Stomach (tissue), 8 donors: ENCODE measurements at regions not wholly inside any gene's neighbourhood (a gene's known extent, or its start where the extent isn't known, plus 50 kb on each side); places are given as distances from the start of the nearest gene placed in this dataset.

Experiments
- DNase-seq, 2 donors: peaks; one replicate each; pipeline versions ENCODE4 v3.0.0 to v3.0.0-alpha.2; 2013 to 2019
- H3K27ac ChIP-seq, 5 donors: fragments of 200-600 bp in 4 of 5; sonication (generic) in 4 of 5; one replicate each; pipeline ENCODE4 v1.5.1; 2013 to 2019; ENCODE audit warnings: mild to moderate bottlenecking in 1 of 5, moderate library complexity in 1 of 5
- H3K27me3 ChIP-seq, 3 donors: fragments of 200-600 bp; sonication (generic); one replicate each; pipeline ENCODE4 v1.5.1; 2017 to 2019; ENCODE audit warnings: mixed run types in 1 of 3
- H3K36me3 ChIP-seq, 4 donors: fragments of 200-600 bp; sonication (generic); 1 replicate in 3 of 4; 2 replicates in 1 of 4; pipeline ENCODE4 v1.5.1; 2016 to 2019
- H3K4me1 ChIP-seq, 4 donors: fragments of 200-600 bp; sonication (generic); one replicate each; pipeline ENCODE4 v1.5.1; 2016 to 2019
- H3K4me3 ChIP-seq, 4 donors: fragments of 200-600 bp; sonication (generic) in 3 of 4; one replicate each; pipeline ENCODE4 v1.5.1; 2016 to 2019; ENCODE audit warnings: mild to moderate bottlenecking in 1 of 4
- H3K9me3 ChIP-seq, 4 donors: fragments of 200-600 bp; sonication (generic); one replicate each; pipeline ENCODE4 v1.5.1; 2016 to 2019
- EP300 ChIP-seq: sonication (generic); formaldehyde crosslinking; IDR thresholded peaks from one replicate; pipeline ENCODE4 v1.6.1; 2017; ENCODE audit warnings: antibody characterized with exemption
- POLR2A ChIP-seq, 4 donors: fragments of 450-650 bp; IDR thresholded peaks; one replicate each; pipeline ENCODE4 v1.6.1; 2016; ENCODE audit warnings: antibody characterized with exemption in 4 of 4, control low read depth in 2 of 4, mild to moderate bottlenecking in 1 of 4, moderate library complexity in 1 of 4
- POLR2AphosphoS5 ChIP-seq, 3 donors: sonication (generic); formaldehyde crosslinking; IDR thresholded peaks; one replicate each; pipeline ENCODE4 v1.6.1; 2016; ENCODE audit warnings: antibody characterized with exemption in 3 of 3
- WGBS, 5 donors: extraction: QIAGEN DNeasy Blood & Tissue Kit in 3 of 5; methylation state at CpG; one replicate each; pipeline versions ENCODE4 v1.1.5 to v1.1.7; 2013 to 2018; 5-methylcytosine and 5-hydroxymethylcytosine counted together
- intact Hi-C: fragments of 100-400 bp; cut with DNase I; formaldehyde crosslinking; loops from one replicate; pipeline ENCODE4 v1.15.1; 2023; ENCODE audit warnings: low total_unique reads
- TF ChIP-seq, protein P1 (sequence below), 7 experiments: fragments of 450-650 bp in 4 of 7; fragments of 200-600 bp in 3 of 7; sonication (generic) in 3 of 7; IDR thresholded peaks; one replicate each; pipeline ENCODE4 v1.5.1; 2016 to 2019; ENCODE audit warnings: antibody characterized with exemption in 7 of 7, control low read depth in 2 of 7, mild to moderate bottlenecking in 1 of 7
- donor health status: healthy with polysubstance abuse.
- donor health status: Bipolar disorder and iron deficiency.
- donor health status: healthy.

DNA sequence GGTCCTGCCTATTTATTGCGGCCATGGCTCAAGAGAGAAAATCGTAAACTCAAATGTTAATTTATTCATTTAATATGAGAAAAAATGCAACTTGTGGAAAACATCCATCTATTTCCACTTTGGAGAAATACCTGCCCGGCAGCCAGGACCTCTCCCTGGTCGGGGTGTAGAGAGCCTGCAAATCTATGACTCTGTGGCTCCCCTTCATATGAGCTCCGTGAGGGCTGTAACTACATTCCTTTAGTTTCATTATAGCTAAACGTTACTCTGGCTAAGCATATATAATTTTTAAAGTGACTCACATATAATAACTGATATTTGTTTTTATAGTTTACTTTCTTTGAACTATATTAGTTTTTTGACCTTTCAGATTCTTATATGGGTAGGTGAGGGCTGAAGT lies 857.8 kb upstream of the FAT3 start:
- no peaks in the 10 kb centered on the region for H3K27me3 ChIP-seq
- intact Hi-C loops: no loop called here
- H3K4me3 ChIP-seq: no peak overlapping the region
- 63 to 79% (median 70%) methylated on average over 6 of the region's 6 CpGs for WGBS, 5 donors
- H3K36me3 ChIP-seq: no peaks in the 10 kb centered on the region
- TF ChIP-seq, protein P1, sequence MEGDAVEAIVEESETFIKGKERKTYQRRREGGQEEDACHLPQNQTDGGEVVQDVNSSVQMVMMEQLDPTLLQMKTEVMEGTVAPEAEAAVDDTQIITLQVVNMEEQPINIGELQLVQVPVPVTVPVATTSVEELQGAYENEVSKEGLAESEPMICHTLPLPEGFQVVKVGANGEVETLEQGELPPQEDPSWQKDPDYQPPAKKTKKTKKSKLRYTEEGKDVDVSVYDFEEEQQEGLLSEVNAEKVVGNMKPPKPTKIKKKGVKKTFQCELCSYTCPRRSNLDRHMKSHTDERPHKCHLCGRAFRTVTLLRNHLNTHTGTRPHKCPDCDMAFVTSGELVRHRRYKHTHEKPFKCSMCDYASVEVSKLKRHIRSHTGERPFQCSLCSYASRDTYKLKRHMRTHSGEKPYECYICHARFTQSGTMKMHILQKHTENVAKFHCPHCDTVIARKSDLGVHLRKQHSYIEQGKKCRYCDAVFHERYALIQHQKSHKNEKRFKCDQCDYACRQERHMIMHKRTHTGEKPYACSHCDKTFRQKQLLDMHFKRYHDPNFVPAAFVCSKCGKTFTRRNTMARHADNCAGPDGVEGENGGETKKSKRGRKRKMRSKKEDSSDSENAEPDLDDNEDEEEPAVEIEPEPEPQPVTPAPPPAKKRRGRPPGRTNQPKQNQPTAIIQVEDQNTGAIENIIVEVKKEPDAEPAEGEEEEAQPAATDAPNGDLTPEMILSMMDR (IDR thresholded peaks at IDR 0.05): no peak
- TF ChIP-seq POLR2AphosphoS5 (IDR thresholded peaks at IDR 0.05): no peak
- no peak for DNase-seq
- no peak overlapping the region for H3K27ac ChIP-seq
- peaks cover 0 to 10% (median 0%) of the 10 kb centered on the region in 4 donors for H3K4me1 ChIP-seq
- H3K9me3 ChIP-seq: no peaks in the 10 kb centered on the region

- DNase-seq: peak in 1 of 2 donors; percentile 14
- Histone ChIP-seq H3K4me3 (no peak overlapping the region), H3K4me1 (peaks cover 0 to 10% (median 0%) of the 10 kb centered on the region in 4 donors), H3K27me3 (no peaks in the 10 kb centered on the region), H3K36me3 (no peaks in the 10 kb centered on the region), H3K27ac (no peak overlapping the region), H3K9me3 (no peaks in the 10 kb centered on the region)
- TF ChIP-seq, protein P1 (IDR thresholded peaks at IDR 0.05): no peak
- TF ChIP-seq EP300 (no peak), POLR2A (IDR thresholded peaks at IDR 0.05) (no peak), POLR2AphosphoS5 (IDR thresholded peaks at IDR 0.05) (no peak)
- intact Hi-C loops: no loop called here
- WGBS, 5 donors: 50 to 82% (median 75%) methylated on average over 7 of the region's 7 CpGs
Observed at GRCh38 chr11:91365986-91366585, 858.5 kb upstream of the FAT3 start.

- no peak overlapping the region for H3K27ac ChIP-seq
- DNase-seq: no peak
- H3K4me3 ChIP-seq: no peak overlapping the region
- no peaks in the 10 kb centered on the region for H3K9me3 ChIP-seq
- H3K36me3 ChIP-seq: no peaks in the 10 kb centered on the region
- intact Hi-C loops: no loop called here
- TF ChIP-seq EP300 (no peak), POLR2A (IDR thresholded peaks at IDR 0.05) (no peak)
- TF ChIP-seq, protein P1 (IDR thresholded peaks at IDR 0.05): no peak
- WGBS, 5 donors: 61 to 78% (median 63%) methylated on average over 3 of the region's 3 CpGs
- no peaks in the 10 kb centered on the region for H3K4me1 ChIP-seq
- H3K27me3 ChIP-seq: no peaks in the 10 kb centered on the region
Observed at GRCh38 chr11:91350931-91351330, 873.7 kb upstream of the FAT3 start.

- H3K27me3 ChIP-seq: no peaks in the 10 kb centered on the region
- TF ChIP-seq POLR2AphosphoS5 (IDR thresholded peaks at IDR 0.05) (no peak), POLR2A (IDR thresholded peaks at IDR 0.05) (no peak)
- no peak overlapping the region for H3K4me3 ChIP-seq
- no peak overlapping the region for H3K27ac ChIP-seq
- intact Hi-C loops: no loop called here
- 78 to 92% (median 87%) methylated on average over 2 of the region's 2 CpGs for WGBS, 5 donors
- no peaks in the 10 kb centered on the region for H3K4me1 ChIP-seq
- H3K9me3 ChIP-seq: peaks cover 0 to 6% (median 6%) of the 10 kb centered on the region in 4 donors
- no peak for DNase-seq
- no peaks in the 10 kb centered on the region for H3K36me3 ChIP-seq
Observed at GRCh38 chr11:91326751-91327150, 897.9 kb upstream of the FAT3 start.

DNA sequence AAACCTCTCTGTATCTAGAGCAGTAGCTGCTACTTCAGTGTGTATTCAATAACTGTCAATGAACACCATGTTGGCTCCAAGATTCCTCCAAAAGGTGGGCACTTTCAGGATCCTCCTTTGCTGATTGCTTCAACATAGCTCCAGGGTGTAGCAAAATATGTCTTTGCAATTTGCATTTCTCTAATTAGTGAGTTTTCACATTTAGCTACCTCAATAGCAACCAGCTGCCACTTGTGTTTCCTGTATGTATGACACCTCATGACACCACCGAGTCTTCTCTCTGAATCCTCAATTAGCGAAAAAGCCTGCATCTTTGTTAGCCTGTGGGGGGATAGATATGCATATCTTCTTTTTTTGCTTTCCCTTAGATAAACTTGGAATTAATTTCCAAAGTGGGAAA lies 898.3 kb upstream of the FAT3 start:
- no peaks in the 10 kb centered on the region for H3K36me3 ChIP-seq
- no peak for DNase-seq
- no peaks in the 10 kb centered on the region for H3K4me1 ChIP-seq
- H3K27me3 ChIP-seq: no peaks in the 10 kb centered on the region
- H3K9me3 ChIP-seq: peaks cover 0 to 11% (median 8%) of the 10 kb centered on the region in 4 donors
- H3K27ac ChIP-seq: no peak overlapping the region
- TF ChIP-seq POLR2AphosphoS5 (IDR thresholded peaks at IDR 0.05) (no peak), EP300 (no peak), POLR2A (IDR thresholded peaks at IDR 0.05) (no peak)
- TF ChIP-seq, protein P1 (IDR thresholded peaks at IDR 0.05): no peak
- WGBS, 5 donors: 78 to 91% (median 83%) methylated on average over 2 of the region's 2 CpGs
- intact Hi-C loops: no loop called here
- no peak overlapping the region for H3K4me3 ChIP-seq
